ENCODE measurements at regions not wholly inside any gene's neighbourhood (a gene's known extent, or its start where the extent isn't known, plus 50 kb on each side); places are given as distances from the start of the nearest gene placed in this dataset.
"Not testable (repeated sequence)": the region's sequence is repeated elsewhere in the genome, so short reads cannot be mapped to it uniquely, and the experiment has no call there.

- DNase-seq (ENCODE audit: low spot score) = no peak
These were observed 105.7 kb downstream of the RTP4 start for GRCh38 chr3:187473778-187474406.

- DNase-seq (ENCODE audit: low spot score) = not testable (repeated sequence)
These were observed 98.1 kb downstream of the RTP4 start for GRCh38 chr3:187466306-187466705.

GRCh38 chr3:187465503-187465902 lies 97.3 kb downstream of the RTP4 start:
- no peak for DNase-seq (ENCODE audit: low spot score)

GRCh38 chr3:187464682-187465081 lies 96.5 kb downstream of the RTP4 start:
- no peak for DNase-seq (ENCODE audit: low spot score)

- no peak for DNase-seq (ENCODE audit: low spot score)
These were observed 90.7 kb downstream of the RTP4 start for GRCh38 chr3:187458921-187459320.

GRCh38 chr3:187458383-187458782 lies 90.2 kb downstream of the RTP4 start:
- DNase-seq (ENCODE audit: low spot score) = no peak

- no peak for DNase-seq (ENCODE audit: low spot score)
These were observed 88.1 kb downstream of the RTP4 start for GRCh38 chr3:187456250-187456649.

- DNase-seq (ENCODE audit: low spot score) = no peak
These were observed 86.1 kb downstream of the RTP4 start for GRCh38 chr3:187454085-187454815.

- DNase-seq (ENCODE audit: low spot score) = no peak
These were observed 82.4 kb downstream of the RTP4 start for GRCh38 chr3:187450431-187451190.

GRCh38 chr3:187448674-187449073 lies 80.5 kb downstream of the RTP4 start:
- no peak for DNase-seq (ENCODE audit: low spot score)

GRCh38 chr3:187447737-187448136 lies 79.6 kb downstream of the RTP4 start:
- DNase-seq (ENCODE audit: low spot score) = no peak

- no peak for DNase-seq (ENCODE audit: low spot score)
These were observed 77.2 kb downstream of the RTP4 start for GRCh38 chr3:187445356-187445755.

GRCh38 chr3:187434524-187434923 lies 66.3 kb downstream of the RTP4 start:
- DNase-seq (ENCODE audit: low spot score) = no peak

- DNase-seq (ENCODE audit: low spot score) = no peak
These were observed 62.4 kb downstream of the RTP4 start for GRCh38 chr3:187430576-187430975.
